ENCODE measurements at regions not wholly inside any gene's neighbourhood (a gene's known extent, or its start where the extent isn't known, plus 50 kb on each side); places are given as distances from the start of the nearest gene placed in this dataset.

DNA sequence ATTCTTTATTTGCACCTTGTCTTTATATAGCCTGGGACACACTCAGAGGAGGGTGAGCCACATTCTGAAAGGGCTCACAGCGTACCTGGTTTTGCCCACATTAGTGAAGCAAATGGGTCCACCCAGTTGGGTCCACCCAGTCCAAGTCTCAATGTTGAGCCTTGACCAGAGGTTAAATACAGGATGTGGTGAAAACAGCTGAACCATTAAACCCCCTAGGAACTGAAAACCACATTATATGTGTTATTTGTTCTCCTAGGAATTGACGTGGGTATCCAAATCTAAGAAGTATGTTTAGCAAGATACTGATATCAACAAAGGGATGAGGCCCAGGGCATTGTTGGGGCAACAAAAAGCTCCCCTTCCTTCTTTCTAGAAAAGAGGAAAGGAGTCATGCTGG, 83.8 kb downstream of the SETD4 start:
- TF ChIP-seq, protein P1, sequence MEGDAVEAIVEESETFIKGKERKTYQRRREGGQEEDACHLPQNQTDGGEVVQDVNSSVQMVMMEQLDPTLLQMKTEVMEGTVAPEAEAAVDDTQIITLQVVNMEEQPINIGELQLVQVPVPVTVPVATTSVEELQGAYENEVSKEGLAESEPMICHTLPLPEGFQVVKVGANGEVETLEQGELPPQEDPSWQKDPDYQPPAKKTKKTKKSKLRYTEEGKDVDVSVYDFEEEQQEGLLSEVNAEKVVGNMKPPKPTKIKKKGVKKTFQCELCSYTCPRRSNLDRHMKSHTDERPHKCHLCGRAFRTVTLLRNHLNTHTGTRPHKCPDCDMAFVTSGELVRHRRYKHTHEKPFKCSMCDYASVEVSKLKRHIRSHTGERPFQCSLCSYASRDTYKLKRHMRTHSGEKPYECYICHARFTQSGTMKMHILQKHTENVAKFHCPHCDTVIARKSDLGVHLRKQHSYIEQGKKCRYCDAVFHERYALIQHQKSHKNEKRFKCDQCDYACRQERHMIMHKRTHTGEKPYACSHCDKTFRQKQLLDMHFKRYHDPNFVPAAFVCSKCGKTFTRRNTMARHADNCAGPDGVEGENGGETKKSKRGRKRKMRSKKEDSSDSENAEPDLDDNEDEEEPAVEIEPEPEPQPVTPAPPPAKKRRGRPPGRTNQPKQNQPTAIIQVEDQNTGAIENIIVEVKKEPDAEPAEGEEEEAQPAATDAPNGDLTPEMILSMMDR (IDR thresholded peaks at IDR 0.05): no peak
- TF ChIP-seq, protein P2, sequence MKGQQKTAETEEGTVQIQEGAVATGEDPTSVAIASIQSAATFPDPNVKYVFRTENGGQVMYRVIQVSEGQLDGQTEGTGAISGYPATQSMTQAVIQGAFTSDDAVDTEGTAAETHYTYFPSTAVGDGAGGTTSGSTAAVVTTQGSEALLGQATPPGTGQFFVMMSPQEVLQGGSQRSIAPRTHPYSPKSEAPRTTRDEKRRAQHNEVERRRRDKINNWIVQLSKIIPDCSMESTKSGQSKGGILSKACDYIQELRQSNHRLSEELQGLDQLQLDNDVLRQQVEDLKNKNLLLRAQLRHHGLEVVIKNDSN (IDR thresholded peaks at IDR 0.05; ENCODE audit: borderline replicate concordance, low read depth): no peak
- TF ChIP-seq, protein P3, sequence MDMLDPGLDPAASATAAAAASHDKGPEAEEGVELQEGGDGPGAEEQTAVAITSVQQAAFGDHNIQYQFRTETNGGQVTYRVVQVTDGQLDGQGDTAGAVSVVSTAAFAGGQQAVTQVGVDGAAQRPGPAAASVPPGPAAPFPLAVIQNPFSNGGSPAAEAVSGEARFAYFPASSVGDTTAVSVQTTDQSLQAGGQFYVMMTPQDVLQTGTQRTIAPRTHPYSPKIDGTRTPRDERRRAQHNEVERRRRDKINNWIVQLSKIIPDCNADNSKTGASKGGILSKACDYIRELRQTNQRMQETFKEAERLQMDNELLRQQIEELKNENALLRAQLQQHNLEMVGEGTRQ (IDR thresholded peaks at IDR 0.05; ENCODE audit: borderline replicate concordance, low read depth, low read length): no peak
- TF ChIP-seq SMC3 (IDR thresholded peaks at IDR 0.05; ENCODE audit: low read depth, low read length) (no peak), FOXJ3 (CRISPR knock-in tag; IDR thresholded peaks at IDR 0.05) (no peak), EP300 (IDR thresholded peaks at IDR 0.05; ENCODE audit: borderline replicate concordance in 1 of 2, low read depth in 1 of 2, low read length in 1 of 2) (no peak), JUND (IDR thresholded peaks at IDR 0.05) (no peak), ELF1 (IDR thresholded peaks at IDR 0.05) (no peak), RAD21 (IDR thresholded peaks at IDR 0.05; ENCODE audit: low read length) (no peak), YY1 (IDR thresholded peaks at IDR 0.05; ENCODE audit: low read depth) (no peak), TAF1 (IDR thresholded peaks at IDR 0.05; ENCODE audit: borderline replicate concordance, low read depth, low read length) (no peak)
- TF ChIP-seq, protein P4, sequence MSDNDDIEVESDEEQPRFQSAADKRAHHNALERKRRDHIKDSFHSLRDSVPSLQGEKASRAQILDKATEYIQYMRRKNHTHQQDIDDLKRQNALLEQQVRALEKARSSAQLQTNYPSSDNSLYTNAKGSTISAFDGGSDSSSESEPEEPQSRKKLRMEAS (IDR thresholded peaks at IDR 0.05; ENCODE audit: low read depth): no peak

All from SK-N-SH (cell line).